HCT116 (cell line): ENCODE measurements at regions not wholly inside any gene's neighbourhood (a gene's known extent, or its start where the extent isn't known, plus 50 kb on each side); places are given as distances from the start of the nearest gene placed in this dataset.

Experiments
- CEBPB ChIP-seq: IDR thresholded peaks from 2 replicates; pipeline ENCODE4 v1.6.1; 2012; ENCODE audit warnings: low read depth
- CTCF ChIP-seq, 3 experiments: fragments of 200-600 bp in 1 of 3; sonication (generic) in 1 of 3; IDR thresholded peaks in 2 of 3; conservative IDR thresholded peaks in 1 of 3; 2 replicates each; pipeline ENCODE4 v1.5.1; 2012 to 2017; ENCODE audit warnings: low read depth in 2 of 3, low read length in 2 of 3, antibody characterized with exemption in 1 of 3, borderline replicate concordance in 1 of 3, control low read depth in 1 of 3, mild to moderate bottlenecking in 1 of 3, mixed read lengths in 1 of 3, mixed run types in 1 of 3, moderate library complexity in 1 of 3; ENCODE audit not compliant: insufficient read depth in 1 of 3
- EZH2 ChIP-seq: fragments of 200-600 bp; sonication (generic); IDR thresholded peaks from 2 replicates; pipeline ENCODE4 v1.6.1; 2017; ENCODE audit warnings: antibody characterized with exemption, mixed run types
- EZH2phosphoT487 ChIP-seq: fragments of 200-600 bp; IDR thresholded peaks from 2 replicates; pipeline ENCODE4 v1.6.1; 2018; ENCODE audit warnings: antibody characterized with exemption, borderline replicate concordance
- FOSL1 ChIP-seq: IDR thresholded peaks from 2 replicates; pipeline ENCODE4 v1.6.1; 2012; ENCODE audit warnings: low read depth
- POLR2A ChIP-seq: IDR thresholded peaks from 2 replicates; pipeline ENCODE4 v1.7.0; 2011; ENCODE audit warnings: borderline replicate concordance; ENCODE audit not compliant: insufficient read depth, insufficient read length; ENCODE audit errors: extremely low read depth
- POLR2AphosphoS5 ChIP-seq: IDR thresholded peaks from 2 replicates; pipeline ENCODE4 v1.6.1; 2011; ENCODE audit warnings: mild to moderate bottlenecking, low read depth, low read length, moderate library complexity
- RAD21 ChIP-seq: IDR thresholded peaks from 2 replicates; pipeline ENCODE4 v1.6.1; 2012; ENCODE audit warnings: low read depth, mild to moderate bottlenecking
- SP1 ChIP-seq: IDR thresholded peaks from 2 replicates; pipeline ENCODE4 v1.6.1; 2012; ENCODE audit warnings: low read depth
- TCF7L2 ChIP-seq: IDR thresholded peaks from 2 replicates; pipeline ENCODE4 v1.7.0; 2011; ENCODE audit warnings: borderline replicate concordance, inconsistent platforms; ENCODE audit not compliant: insufficient read depth, insufficient read length; ENCODE audit errors: extremely low read depth
- YY1 ChIP-seq: IDR thresholded peaks from 2 replicates; pipeline ENCODE4 v1.6.1; 2011; ENCODE audit warnings: low read length, low read depth, moderate library complexity, mild to moderate bottlenecking; ENCODE audit not compliant: insufficient replicate concordance; ENCODE audit errors: extremely low read depth
- TF ChIP-seq, protein P1 (sequence below): IDR thresholded peaks from 2 replicates; pipeline ENCODE4 v1.6.1; 2012

- TF ChIP-seq CTCF (IDR thresholded peaks at IDR 0.05 in 2 of 3, conservative IDR thresholded peaks at IDR 0.05 in 1 of 3; ENCODE audit: borderline replicate concordance in 1 of 3, insufficient read depth in 1 of 3, low read depth in 2 of 3, low read length in 2 of 3) (no peak), RAD21 (no peak), POLR2A (no peak), SP1 (no peak), TCF7L2 (no peak), YY1 (no peak), POLR2AphosphoS5 (no peak), FOSL1 (no peak), EZH2 (no peak), EZH2phosphoT487 (no peak), CEBPB (no peak)
- TF ChIP-seq, protein P1, sequence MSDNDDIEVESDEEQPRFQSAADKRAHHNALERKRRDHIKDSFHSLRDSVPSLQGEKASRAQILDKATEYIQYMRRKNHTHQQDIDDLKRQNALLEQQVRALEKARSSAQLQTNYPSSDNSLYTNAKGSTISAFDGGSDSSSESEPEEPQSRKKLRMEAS, result no peak
These were observed 485.9 kb downstream of the CAAP1 start for GRCh38 chr9:26406676-26407075.
